Activated CD4-positive, alpha-beta T cell treated with anti-CD3 and anti-CD28 coated beads for 48 hours (primary cell): ENCODE measurements at regions not wholly inside any gene's neighbourhood (a gene's known extent, or its start where the extent isn't known, plus 50 kb on each side); places are given as distances from the start of the nearest gene placed in this dataset.

Experiments used
- DNase-seq: peaks from one replicate; pipeline ENCODE4 v3.0.0-alpha.2; 2020

DNA sequence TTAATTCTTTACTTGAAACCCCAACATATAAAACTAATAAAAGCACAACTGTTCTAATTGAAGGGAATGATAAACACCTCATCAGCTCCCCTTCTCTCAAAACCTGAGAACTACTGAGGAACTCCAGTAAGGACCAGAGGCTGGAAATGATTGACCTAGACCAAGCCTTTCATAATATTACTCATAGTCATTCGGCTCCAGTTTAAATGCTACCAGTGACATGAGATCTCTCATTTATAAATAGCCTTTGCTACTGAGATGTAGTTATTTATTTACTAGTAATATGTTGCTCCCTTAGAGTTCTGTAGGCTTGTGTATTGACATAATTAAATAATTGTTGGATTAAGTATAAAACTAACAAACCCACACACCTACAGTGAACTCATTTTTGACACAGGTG, 209.8 kb upstream of the PRMT6 start:
- DNase-seq = no peak

DNA sequence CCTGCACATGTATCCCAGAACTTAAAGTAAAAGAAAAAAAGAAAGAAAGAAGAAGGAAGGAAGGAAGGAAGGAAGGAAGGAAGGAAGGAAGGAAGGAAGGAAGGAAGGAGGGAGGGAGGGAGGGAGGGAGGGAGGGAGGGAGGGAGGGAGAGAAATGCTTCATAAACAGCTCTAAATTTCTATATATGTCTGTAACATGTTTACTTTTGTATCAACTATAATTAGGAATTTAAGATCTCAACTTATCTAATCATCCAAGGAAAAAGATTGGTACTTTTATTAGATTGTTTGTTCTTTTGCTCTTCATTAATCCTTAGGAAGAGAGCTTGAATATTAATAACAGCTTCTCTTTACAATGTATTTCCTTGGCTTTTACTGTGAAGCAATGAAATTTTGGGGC, 195.4 kb upstream of the PRMT6 start:
- no peak for DNase-seq

GRCh38 chr1:106868828-106869227, 187.6 kb upstream of the PRMT6 start:
- DNase-seq = no peak

DNA sequence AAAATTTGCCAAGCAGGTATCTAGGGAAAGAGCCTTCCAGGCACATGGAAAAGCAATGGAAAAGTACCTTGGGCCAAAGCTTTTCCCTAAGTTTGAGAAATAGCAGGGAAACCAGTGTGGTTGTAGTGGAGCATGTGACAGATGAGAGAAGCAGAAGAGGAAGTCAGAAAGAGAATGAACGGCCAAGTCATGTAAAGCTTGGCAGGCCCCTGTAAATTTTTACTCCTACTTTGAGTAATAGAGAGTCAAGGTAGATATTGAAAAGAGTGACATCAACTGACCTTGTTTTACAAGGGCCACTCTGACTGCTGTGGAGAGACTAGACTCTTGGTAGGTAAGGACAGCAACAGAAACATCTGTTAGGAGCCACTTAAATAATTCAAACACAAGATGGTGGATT, 180.9 kb upstream of the PRMT6 start:
- no peak for DNase-seq

- DNase-seq = no peak
Measured at GRCh38 chr1:106876384-106876783, 180.1 kb upstream of the PRMT6 start.

- no peak for DNase-seq
Measured at GRCh38 chr1:106879538-106879937, 176.9 kb upstream of the PRMT6 start.

GRCh38 chr1:106880226-106880625, 176.2 kb upstream of the PRMT6 start:
- no peak for DNase-seq

GRCh38 chr1:106883208-106883607, 173.3 kb upstream of the PRMT6 start:
- DNase-seq = no peak

DNA sequence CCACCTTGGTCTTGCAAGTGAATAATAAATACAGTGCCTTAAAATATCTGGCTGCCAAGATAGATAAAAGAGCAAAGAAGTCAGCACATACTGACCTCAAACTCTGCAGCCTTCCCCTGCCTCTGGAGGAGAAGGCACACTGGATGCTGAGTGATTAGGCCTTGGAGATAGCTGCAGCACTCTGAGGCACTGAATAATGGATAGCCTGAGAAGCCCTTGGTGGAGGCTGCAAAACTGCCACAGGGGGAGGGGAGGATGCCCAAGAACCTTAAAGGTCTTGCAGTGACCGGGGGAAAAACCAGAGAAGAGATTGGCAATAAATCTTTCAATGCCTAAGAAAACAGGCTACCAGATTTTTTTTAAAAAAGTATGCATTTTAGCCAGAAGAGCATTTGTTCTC, 167.4 kb upstream of the PRMT6 start:
- no peak for DNase-seq

DNA sequence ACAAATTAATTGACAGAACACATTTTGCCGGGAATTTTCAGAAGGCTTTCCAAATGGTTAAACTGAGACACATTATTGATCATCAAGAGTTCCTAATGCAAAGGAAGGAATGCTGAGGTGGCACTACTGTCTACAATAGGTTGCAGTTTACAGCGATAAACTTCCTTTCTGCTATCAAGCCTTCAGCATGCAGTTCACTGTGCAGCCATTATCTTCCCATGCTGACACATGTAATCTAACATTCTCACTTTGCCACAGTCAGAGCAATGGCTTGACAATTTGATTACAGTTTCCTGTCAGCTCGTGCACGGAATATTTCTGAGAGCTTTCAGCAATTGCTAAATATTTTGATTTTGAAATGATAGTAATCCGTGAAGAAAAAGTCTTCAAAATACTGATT, 166.9 kb upstream of the PRMT6 start:
- no peak for DNase-seq

DNA sequence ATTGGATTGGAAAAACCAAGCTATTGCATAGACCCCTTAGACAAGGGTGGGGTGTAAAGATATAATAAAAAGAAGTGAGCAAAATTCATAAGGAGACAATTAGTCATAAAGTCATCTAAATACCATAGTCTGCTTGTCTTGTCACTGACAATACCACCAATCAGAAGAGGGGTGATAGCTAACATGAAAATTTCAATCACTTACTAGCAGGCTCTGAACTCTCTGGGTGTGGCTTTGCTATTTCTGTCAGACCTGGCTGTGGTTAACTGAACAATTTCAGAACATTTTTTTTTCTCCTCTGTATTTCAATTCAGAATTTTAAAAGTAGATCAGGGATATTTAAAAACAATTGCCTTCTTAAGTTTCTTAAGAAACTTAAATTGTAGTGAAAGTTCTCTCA, 158.5 kb upstream of the PRMT6 start:
- DNase-seq = no peak

- no peak for DNase-seq
Measured at GRCh38 chr1:106899644-106900043, 156.8 kb upstream of the PRMT6 start.

- DNase-seq = no peak
Measured at GRCh38 chr1:106907795-106908194, 148.7 kb upstream of the PRMT6 start.

DNA sequence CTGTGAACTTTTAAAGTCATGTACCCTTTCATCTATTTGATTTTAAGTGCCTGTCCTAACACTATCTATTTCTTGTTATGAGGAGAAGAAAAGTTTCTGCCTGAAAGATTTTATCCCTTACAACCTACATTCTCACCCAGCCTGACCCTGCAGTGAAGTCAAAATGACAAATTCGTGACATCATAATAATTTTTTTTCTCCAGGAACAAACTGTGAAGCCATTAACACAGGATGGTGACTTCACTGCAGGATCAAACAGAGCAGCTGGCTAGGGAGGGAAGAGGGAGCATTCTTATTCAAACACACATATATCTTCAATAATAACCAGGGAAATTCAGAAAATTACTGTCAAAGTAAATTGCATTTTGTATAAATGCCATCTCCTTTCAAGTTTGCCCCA, 147.8 kb upstream of the PRMT6 start:
- DNase-seq = no peak

DNA sequence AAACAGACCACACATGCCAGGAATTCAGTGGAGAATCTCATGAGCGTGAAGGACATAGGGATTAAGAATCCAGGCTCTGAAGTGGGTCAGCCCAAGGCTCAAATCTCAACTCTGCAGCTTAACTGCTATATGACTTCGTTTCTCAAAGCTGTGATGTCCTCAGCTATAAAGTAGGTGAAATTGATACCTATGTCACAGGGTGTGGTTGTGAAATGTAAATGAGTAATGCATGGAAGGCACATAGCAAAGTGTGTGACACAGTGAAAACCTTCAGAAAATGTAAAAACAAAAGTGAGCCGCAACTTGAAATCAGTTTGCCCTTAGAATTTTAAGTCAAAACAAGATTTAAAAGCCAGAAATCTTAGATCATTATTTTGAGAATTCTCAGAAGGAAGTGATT, 145.7 kb upstream of the PRMT6 start:
- no peak for DNase-seq

DNA sequence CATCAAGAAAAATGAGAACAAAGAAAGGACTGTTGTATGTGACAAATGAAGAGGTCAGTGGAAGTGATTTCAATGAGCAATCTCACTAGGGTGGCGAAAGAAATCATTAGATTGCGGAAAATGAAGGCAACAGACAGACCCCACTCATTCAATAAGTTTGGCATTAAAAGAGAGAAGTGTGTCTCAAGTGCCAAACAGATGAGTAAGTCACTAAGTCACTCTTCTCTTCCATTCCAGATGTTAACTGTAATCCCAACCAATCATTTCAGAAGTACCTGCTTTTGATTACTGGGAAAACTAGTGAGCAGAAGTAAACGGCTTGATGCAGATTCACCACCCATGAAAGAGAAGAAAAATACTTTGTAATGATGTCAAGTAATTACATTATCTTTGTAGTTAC, 144.3 kb upstream of the PRMT6 start:
- no peak for DNase-seq

DNA sequence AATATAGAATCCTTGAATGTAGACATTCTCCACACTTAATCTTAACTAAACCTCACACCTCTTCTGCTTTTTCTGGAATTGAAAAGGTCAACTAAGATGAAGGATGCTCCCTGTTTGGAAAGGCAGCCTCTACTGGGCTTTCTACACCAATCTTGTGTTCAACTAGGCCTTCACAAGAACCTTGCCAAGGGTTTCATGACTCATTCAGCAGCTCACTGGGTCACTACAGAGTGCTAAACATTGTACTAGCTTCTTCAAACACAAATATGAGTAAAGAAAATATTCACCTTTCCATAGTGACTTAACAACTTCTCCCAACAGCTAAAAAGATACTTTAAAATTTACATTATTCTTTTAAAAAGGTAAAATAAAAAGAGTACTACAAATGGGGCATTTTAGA, 135.3 kb upstream of the PRMT6 start:
- no peak for DNase-seq

- no peak for DNase-seq
Measured at GRCh38 chr1:106924360-106924759, 132.1 kb upstream of the PRMT6 start.

GRCh38 chr1:106925750-106926149, 130.7 kb upstream of the PRMT6 start:
- no peak for DNase-seq

DNA sequence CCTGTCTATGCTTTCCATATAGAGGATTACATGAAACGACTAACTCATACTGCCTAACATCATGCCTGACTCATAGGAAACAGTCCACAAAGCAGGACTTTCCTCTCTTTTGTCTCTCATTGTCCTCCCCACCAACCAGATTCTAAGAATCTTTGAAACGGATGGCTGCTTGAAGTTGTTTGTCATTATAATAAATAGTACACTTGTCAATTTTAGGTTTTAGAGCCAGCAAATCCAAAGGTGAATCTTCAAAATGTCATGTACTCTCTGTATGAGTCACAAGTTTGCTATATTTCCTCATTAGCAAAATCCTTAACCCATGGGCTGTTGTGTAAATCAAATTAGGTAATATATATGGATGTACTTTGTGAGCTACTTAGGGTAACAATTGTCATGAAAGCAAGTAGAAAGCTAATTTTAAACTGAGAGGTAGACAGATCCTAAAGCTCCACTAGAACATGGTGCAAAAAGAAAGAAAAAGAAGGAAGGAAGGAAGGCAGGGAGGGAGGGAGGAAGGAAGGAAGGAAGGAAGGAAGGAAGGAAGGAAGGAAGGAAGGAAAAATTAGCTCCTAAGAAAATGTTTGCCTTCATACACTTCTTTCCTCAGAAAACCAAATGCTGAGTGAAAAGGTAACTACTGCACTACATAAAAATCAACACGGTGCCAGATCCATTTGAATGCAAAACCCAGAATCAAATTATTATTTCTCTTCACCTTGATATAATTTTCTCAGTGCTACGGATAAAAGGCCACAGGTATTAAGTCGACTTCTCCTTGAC, 129.5 kb upstream of the PRMT6 start:
- no peak for DNase-seq

DNA sequence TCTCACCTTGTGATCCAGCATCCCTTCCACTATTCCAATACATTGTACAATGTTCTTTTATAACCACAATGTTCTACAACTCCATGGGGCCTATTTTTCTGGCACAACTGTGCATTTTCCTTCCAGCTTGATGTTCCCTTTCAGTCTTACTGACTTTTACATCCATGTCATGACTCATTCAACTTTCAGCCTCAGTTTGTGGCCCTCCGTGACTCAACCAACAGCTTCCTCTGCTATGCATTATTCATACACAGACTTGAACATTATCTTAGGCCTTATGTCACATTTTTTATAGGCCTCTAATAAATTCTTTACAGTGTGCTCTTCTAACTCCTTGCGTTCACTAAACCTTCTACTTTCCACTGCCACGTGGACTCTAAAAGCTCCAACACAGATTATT, 119.4 kb upstream of the PRMT6 start:
- DNase-seq = peak; percentile 4

DNA sequence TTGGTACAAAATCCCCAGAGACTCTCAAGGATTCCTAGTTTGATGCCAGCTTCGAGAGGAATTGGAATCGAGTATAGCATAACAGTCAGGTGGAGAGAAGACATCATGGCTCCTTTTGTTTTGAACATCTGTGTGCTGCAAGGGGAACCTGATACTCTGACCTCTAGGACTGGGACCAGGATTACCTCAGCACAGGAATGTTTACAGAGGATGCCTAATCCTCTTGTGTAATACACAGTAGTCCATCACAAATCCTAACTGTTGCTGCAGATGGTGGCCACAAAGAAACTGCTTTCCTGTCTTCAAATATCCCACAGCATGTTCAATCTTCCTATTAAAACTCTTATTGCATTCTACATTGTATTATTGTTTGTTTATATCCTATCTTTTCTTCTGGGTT, 111.8 kb upstream of the PRMT6 start:
- no peak for DNase-seq

DNA sequence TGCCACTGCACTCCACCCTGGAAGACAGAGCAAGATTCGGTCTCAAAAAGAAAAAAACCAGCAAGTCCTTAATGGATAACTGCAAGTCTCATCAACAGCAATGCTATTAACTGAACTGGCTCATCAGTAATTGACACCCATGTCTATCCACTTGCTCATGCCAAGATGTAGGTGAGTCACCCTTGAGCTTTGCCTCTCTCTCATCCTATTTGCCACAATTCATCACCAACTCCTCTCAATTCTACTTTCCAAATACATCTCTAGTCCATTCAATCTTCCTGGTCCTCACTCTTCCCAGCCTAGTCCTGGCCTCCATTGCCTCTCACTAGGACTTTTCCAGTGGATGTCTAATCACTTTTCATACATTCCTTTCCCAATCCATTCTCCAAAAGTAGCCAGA, 103.7 kb upstream of the PRMT6 start:
- no peak for DNase-seq

GRCh38 chr1:106954661-106955229, 101.7 kb upstream of the PRMT6 start:
- DNase-seq = no peak

DNA sequence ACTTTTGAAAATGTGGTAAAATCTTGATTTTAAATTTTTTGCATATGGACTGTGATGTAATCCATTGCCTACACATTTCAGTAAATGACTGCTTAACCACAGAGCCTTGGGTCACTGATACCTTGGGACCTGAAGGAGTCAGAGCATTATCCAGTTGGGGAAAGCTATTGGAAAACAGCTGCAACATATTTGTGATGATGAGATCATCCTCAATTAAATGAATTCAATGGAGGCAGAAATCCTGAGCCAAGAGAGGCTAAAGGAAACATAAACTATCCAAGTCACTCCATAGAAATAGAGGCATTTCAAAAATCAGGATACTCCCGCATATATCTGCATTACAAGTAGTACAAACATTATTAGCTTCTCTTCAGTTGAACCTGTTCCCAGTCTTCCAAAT, 99.8 kb upstream of the PRMT6 start:
- DNase-seq = no peak
